ENCODE measurements at regions not wholly inside any gene's neighbourhood (a gene's known extent, or its start where the extent isn't known, plus 50 kb on each side); places are given as distances from the start of the nearest gene placed in this dataset.

DNA sequence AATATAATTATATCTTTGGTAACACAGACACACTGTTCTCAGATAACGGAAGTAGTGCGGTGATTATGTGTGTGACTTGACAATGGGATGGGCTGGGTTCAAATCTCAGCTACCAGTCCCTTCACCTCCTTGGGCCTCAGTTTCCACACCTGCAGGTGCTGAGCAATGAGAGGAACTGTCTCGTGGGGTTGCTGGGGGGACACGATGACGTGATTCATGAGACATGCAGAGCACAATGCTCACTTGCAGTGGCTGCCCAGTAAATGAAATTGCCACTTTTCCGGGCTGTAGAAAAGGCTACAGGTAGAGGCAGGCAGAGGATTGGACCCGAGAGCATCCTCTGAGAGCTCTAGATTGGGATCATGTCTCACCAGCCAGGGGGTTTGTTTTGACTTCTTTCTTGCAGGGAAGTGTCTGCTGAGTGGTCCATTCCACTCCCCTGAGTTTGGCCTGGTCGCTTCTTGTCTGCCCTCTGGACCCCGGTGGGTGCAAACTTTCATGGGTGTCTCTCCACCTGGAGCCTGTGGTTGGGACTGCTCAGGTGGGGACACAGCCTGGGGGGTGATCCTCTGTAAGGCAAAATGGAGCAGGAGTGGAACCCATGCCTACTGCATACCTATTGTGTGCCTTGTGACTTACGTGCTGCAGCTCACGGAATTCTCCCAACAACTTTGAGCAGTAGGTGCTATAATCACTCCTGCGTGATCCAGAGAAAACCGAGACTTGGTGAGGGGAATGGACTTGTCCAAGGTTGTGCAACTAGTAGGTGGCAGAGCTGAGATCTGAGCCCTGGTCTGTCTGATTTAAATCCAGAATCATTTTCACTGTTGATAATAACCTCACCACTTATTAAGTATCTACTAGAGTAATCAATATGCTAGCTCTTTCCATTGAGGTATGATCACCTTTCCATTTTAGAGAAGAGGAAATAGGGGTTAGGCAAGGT lies 147.2 kb downstream of the CEBPB start:
- Histone ChIP-seq H3K27ac (ENCODE audit: insufficient read depth, low read depth, low read length) (no peak overlapping the region), H3K4me2 (ENCODE audit: insufficient read depth, low read length) (no peak overlapping the region), H2AFZ (ENCODE audit: low read depth, low read length) (no peak overlapping the region), H3K4me1 (ENCODE audit: control insufficient read depth, extremely low read depth, insufficient read depth, low read length) (no peaks in the 10 kb centered on the region), H3K9me1 (replicated peaks; ENCODE audit: control insufficient read depth, extremely low read depth, insufficient read depth, low read length) (no peaks in the 10 kb centered on the region), H3K9me3 (replicated peaks; ENCODE audit: control insufficient read depth, insufficient read depth, low read length) (no peaks in the 10 kb centered on the region), H3K79me2 (ENCODE audit: control insufficient read depth, insufficient read depth, low read length) (no peaks in the 10 kb centered on the region), H3K36me3 (ENCODE audit: control insufficient read depth in 2 of 2, extremely low read depth in 1 of 2, insufficient read depth in 2 of 2, low read length in 2 of 2) (no peaks in the 10 kb centered on the region), H3K9ac (replicated peaks; ENCODE audit: extremely low read depth, insufficient read depth, low read length) (no peak overlapping the region), H3K27me3 (ENCODE audit: control insufficient read depth in 2 of 2, insufficient read depth in 2 of 2, low read length in 2 of 2) (peaks cover 0 to 7% of the 10 kb centered on the region in 2 experiments), H3K4me3 (replicated peaks in 1 of 3; ENCODE audit: insufficient read depth in 1 of 3, low read depth in 1 of 3, low read length in 3 of 3) (no peak overlapping the region), H4K20me1 (replicated peaks; ENCODE audit: control insufficient read depth, extremely low read depth, insufficient read depth, low read length) (no peaks in the 10 kb centered on the region)
- intact Hi-C loops (cut with micrococcal nuclease) (no loop called here), dilution Hi-C loops (cut with MboI; ENCODE audit: extremely low pct_ligation_motif_present, low sequenced_read_pairs) (no loop called here)
- ChIA-PET POLR2A (no interaction called here), CTCF (interaction anchor here (1.2 to 2.0 kb wide), 3 partner anchors 8 to 14 kb away, joined by 3 to 4 read pairs (median 3); no protein-coding TSS in a partner anchor)
- FAIRE-seq = no peak
- DNase-seq (ENCODE audit: low read depth, low spot score) = no peak
- no peak for TF ChIP-seq POLR2AphosphoS5 (IDR thresholded peaks at IDR 0.05; ENCODE audit: insufficient read depth, low read depth, low read length)
- no peak for TF ChIP-seq EZH2 (IDR thresholded peaks at IDR 0.05; ENCODE audit: borderline replicate concordance, low read depth, low read length, severe bottlenecking)
- TF ChIP-seq MYC (IDR thresholded peaks at IDR 0.05; ENCODE audit: low read depth, low read length) = no peak
- TF ChIP-seq, protein P1, sequence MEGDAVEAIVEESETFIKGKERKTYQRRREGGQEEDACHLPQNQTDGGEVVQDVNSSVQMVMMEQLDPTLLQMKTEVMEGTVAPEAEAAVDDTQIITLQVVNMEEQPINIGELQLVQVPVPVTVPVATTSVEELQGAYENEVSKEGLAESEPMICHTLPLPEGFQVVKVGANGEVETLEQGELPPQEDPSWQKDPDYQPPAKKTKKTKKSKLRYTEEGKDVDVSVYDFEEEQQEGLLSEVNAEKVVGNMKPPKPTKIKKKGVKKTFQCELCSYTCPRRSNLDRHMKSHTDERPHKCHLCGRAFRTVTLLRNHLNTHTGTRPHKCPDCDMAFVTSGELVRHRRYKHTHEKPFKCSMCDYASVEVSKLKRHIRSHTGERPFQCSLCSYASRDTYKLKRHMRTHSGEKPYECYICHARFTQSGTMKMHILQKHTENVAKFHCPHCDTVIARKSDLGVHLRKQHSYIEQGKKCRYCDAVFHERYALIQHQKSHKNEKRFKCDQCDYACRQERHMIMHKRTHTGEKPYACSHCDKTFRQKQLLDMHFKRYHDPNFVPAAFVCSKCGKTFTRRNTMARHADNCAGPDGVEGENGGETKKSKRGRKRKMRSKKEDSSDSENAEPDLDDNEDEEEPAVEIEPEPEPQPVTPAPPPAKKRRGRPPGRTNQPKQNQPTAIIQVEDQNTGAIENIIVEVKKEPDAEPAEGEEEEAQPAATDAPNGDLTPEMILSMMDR (IDR thresholded peaks at IDR 0.05; ENCODE audit: extremely low read depth in 1 of 2, insufficient read depth in 1 of 2, low read depth in 1 of 2, low read length in 2 of 2) = no peak
- no peak for TF ChIP-seq JUN (IDR thresholded peaks at IDR 0.05; ENCODE audit: borderline replicate concordance, insufficient read depth, insufficient read length, low read depth)
- TF ChIP-seq GATA2 (IDR thresholded peaks at IDR 0.05; ENCODE audit: insufficient read depth, insufficient read length, low read depth, low read length) = no peak
- TF ChIP-seq FOS (IDR thresholded peaks at IDR 0.05; ENCODE audit: borderline replicate concordance, insufficient read depth, low read length) = no peak
- TF ChIP-seq, protein P2, sequence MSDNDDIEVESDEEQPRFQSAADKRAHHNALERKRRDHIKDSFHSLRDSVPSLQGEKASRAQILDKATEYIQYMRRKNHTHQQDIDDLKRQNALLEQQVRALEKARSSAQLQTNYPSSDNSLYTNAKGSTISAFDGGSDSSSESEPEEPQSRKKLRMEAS (IDR thresholded peaks at IDR 0.05; ENCODE audit: insufficient read depth, insufficient read length) = no peak
- no peak for TF ChIP-seq POLR2A (IDR thresholded peaks at IDR 0.05; ENCODE audit: low read depth, low read length)
- no TSS peak for BruUV-seq (replicated peaks)

All from endothelial cell of umbilical vein (primary cell).